ENCODE measurements at regions not wholly inside any gene's neighbourhood (a gene's known extent, or its start where the extent isn't known, plus 50 kb on each side); places are given as distances from the start of the nearest gene placed in this dataset.
A peak's percentile ranks its signal among the peaks of the same experiment; 100 is the strongest.

GRCh38 chr13:110965755-110966134 lies 50.9 kb upstream of the ANKRD10 start:
- TF ChIP-seq EZH2 (IDR thresholded peaks at IDR 0.05; ENCODE audit: low read length) (no peak), CTCF (optimal IDR thresholded peaks at IDR 0.05 in 1 of 3, IDR thresholded peaks at IDR 0.05 in 1 of 3, conservative IDR thresholded peaks at IDR 0.05 in 1 of 3; ENCODE audit: extremely low read depth in 1 of 3, insufficient read depth in 2 of 3, low read length in 3 of 3) (no peak)
- Histone ChIP-seq H3K4me1 (ENCODE audit: control insufficient read depth, extremely low read depth, insufficient read depth, low read length) (no peaks in the 10 kb centered on the region), H3K4me2 (ENCODE audit: control insufficient read depth, extremely low read depth, insufficient read depth, low read depth, low read length) (no peak overlapping the region), H3K36me3 (ENCODE audit: control insufficient read depth in 2 of 2, extremely low read depth in 1 of 2, insufficient read depth in 2 of 2, low read length in 2 of 2) (no peaks in the 10 kb centered on the region), H3K79me2 (ENCODE audit: control insufficient read depth, insufficient read depth, low read length) (no peaks in the 10 kb centered on the region), H2AFZ (ENCODE audit: control insufficient read depth, low read length) (no peak overlapping the region), H4K20me1 (ENCODE audit: control insufficient read depth, extremely low read depth, insufficient read depth, low read length) (no peaks in the 10 kb centered on the region), H3K9me3 (ENCODE audit: control insufficient read depth, low read depth, low read length) (peaks cover 3% of the 10 kb centered on the region), H3K9me1 (ENCODE audit: control insufficient read depth, extremely low read depth, insufficient read depth, low read length) (no peaks in the 10 kb centered on the region), H3K4me3 (ENCODE audit: control insufficient read depth in 2 of 3, extremely low read depth in 1 of 3, insufficient read depth in 2 of 3, low read depth in 1 of 3, low read length in 3 of 3) (no peak overlapping the region), H3K27ac (ENCODE audit: control insufficient read depth, insufficient read depth, low read length) (peak overlapping the region; percentile 69), H3K9ac (ENCODE audit: control insufficient read depth, extremely low read depth, insufficient read depth, low read length) (no peak overlapping the region), H3K27me3 (ENCODE audit: control insufficient read depth, extremely low read depth, insufficient read depth, low read length) (no peaks in the 10 kb centered on the region)
- dilution Hi-C loops (cut with MboI; ENCODE audit: extremely low pct_ligation_motif_present, low sequenced_read_pairs) = no loop called here
- DNase-seq (ENCODE audit: low read depth, low spot score) (no peak), FAIRE-seq (no peak)

GRCh38 chr13:110965038-110965754 lies 50.3 kb upstream of the ANKRD10 start:
- H3K4me2 ChIP-seq (ENCODE audit: control insufficient read depth, extremely low read depth, insufficient read depth, low read depth, low read length) = no peak overlapping the region
- no peaks in the 10 kb centered on the region for H3K4me1 ChIP-seq (ENCODE audit: control insufficient read depth, extremely low read depth, insufficient read depth, low read length)
- H3K9me1 ChIP-seq (ENCODE audit: control insufficient read depth, extremely low read depth, insufficient read depth, low read length) = no peaks in the 10 kb centered on the region
- peak overlapping the region; percentile 69 for H3K27ac ChIP-seq (ENCODE audit: control insufficient read depth, insufficient read depth, low read length)
- no peaks in the 10 kb centered on the region for H3K36me3 ChIP-seq (ENCODE audit: control insufficient read depth in 2 of 2, extremely low read depth in 1 of 2, insufficient read depth in 2 of 2, low read length in 2 of 2)
- H3K9ac ChIP-seq (ENCODE audit: control insufficient read depth, extremely low read depth, insufficient read depth, low read length) = no peak overlapping the region
- H4K20me1 ChIP-seq (ENCODE audit: control insufficient read depth, extremely low read depth, insufficient read depth, low read length) = no peaks in the 10 kb centered on the region
- FAIRE-seq = peak; percentile 57
- DNase-seq (ENCODE audit: low read depth, low spot score) = peak; percentile 78
- no peak overlapping the region for H3K4me3 ChIP-seq (ENCODE audit: control insufficient read depth in 2 of 3, extremely low read depth in 1 of 3, insufficient read depth in 2 of 3, low read depth in 1 of 3, low read length in 3 of 3)
- H3K9me3 ChIP-seq (ENCODE audit: control insufficient read depth, low read depth, low read length) = peaks cover 3% of the 10 kb centered on the region
- H3K27me3 ChIP-seq (ENCODE audit: control insufficient read depth, extremely low read depth, insufficient read depth, low read length) = no peaks in the 10 kb centered on the region
- no peak for TF ChIP-seq CTCF (optimal IDR thresholded peaks at IDR 0.05 in 1 of 3, IDR thresholded peaks at IDR 0.05 in 1 of 3, conservative IDR thresholded peaks at IDR 0.05 in 1 of 3; ENCODE audit: extremely low read depth in 1 of 3, insufficient read depth in 2 of 3, low read length in 3 of 3)
- no peak for TF ChIP-seq EZH2 (IDR thresholded peaks at IDR 0.05; ENCODE audit: low read length)
- no peak overlapping the region for H2AFZ ChIP-seq (ENCODE audit: control insufficient read depth, low read length)
- dilution Hi-C loops (cut with MboI; ENCODE audit: extremely low pct_ligation_motif_present, low sequenced_read_pairs) = no loop called here
- H3K79me2 ChIP-seq (ENCODE audit: control insufficient read depth, insufficient read depth, low read length) = no peaks in the 10 kb centered on the region
